GM23338 (cell line): ENCODE measurements at regions not wholly inside any gene's neighbourhood (a gene's known extent, or its start where the extent isn't known, plus 50 kb on each side); places are given as distances from the start of the nearest gene placed in this dataset.

Experiments used
- ATAC-seq: fragments of 200-7000 bp; cut with Tn5 transposase; 3 replicates; pipeline ENCODE4 v1.9.1; 2020
- DNase-seq: peaks from one replicate; pipeline ENCODE4 v3.0.0-alpha.2; 2015; ENCODE audit warnings: low spot score
- H2AFZ ChIP-seq: fragments of 200-600 bp; sonication (generic); 2 replicates; pipeline ENCODE4 v1.8.0; 2016; ENCODE audit warnings: antibody characterized with exemption, mild to moderate bottlenecking, moderate library complexity
- H3F3A ChIP-seq: fragments of 200-600 bp; sonication (generic); replicated peaks from 2 replicates; pipeline ENCODE4 v1.8.0; 2017; ENCODE audit warnings: antibody characterized with exemption, mixed run types, low read depth
- H3K27ac ChIP-seq: fragments of 200-600 bp; sonication (generic); 2 replicates; pipeline ENCODE4 v1.6.1; 2016; ENCODE audit warnings: low read depth
- H3K27me3 ChIP-seq: fragments of 200-600 bp; sonication (generic); 2 replicates; pipeline ENCODE4 v1.8.0; 2016; ENCODE audit warnings: mild to moderate bottlenecking, mixed run types, moderate library complexity; ENCODE audit not compliant: insufficient read depth
- H3K36me3 ChIP-seq: fragments of 200-600 bp; sonication (generic); 2 replicates; pipeline ENCODE4 v1.8.0; 2016; ENCODE audit warnings: mild to moderate bottlenecking; ENCODE audit not compliant: insufficient read depth
- H3K4me1 ChIP-seq: fragments of 200-600 bp; sonication (generic); 2 replicates; pipeline ENCODE4 v1.8.0; 2016; ENCODE audit warnings: mild to moderate bottlenecking, moderate library complexity; ENCODE audit not compliant: insufficient read depth
- H3K4me2 ChIP-seq: fragments of 200-600 bp; sonication (generic); 2 replicates; pipeline ENCODE4 v1.7.1; 2017; ENCODE audit warnings: mixed run types
- H3K4me3 ChIP-seq: fragments of 200-600 bp; sonication (generic); 2 replicates; pipeline ENCODE4 v1.6.1; 2016; ENCODE audit warnings: mixed run types
- H3K79me2 ChIP-seq: fragments of 200-600 bp; sonication (generic); replicated peaks from 2 replicates; pipeline ENCODE4 v1.8.0; 2017; ENCODE audit warnings: mild to moderate bottlenecking; ENCODE audit not compliant: insufficient read depth
- H3K9me2 ChIP-seq: fragments of 200-600 bp; sonication (generic); 2 replicates; pipeline ENCODE4 v1.8.0; 2017; ENCODE audit not compliant: insufficient read depth
- H4K20me1 ChIP-seq: fragments of 200-600 bp; sonication (generic); replicated peaks from 2 replicates; pipeline ENCODE4 v1.8.0; 2017; ENCODE audit warnings: mild to moderate bottlenecking; ENCODE audit not compliant: insufficient read depth
- H3K27ac Mint-ChIP-seq: 2 replicates; pipeline ENCODE4 v1.8.0; 2020; ENCODE audit warnings: inconsistent platforms, mild to moderate bottlenecking, moderate library complexity, mixed read lengths
- H3K27me3 Mint-ChIP-seq: 3 replicates; pipeline ENCODE4 v1.8.0; 2022; ENCODE audit warnings: low read depth, mild to moderate bottlenecking, moderate library complexity, mixed read lengths, inconsistent platforms; ENCODE audit not compliant: insufficient read depth, poor library complexity
- H3K36me3 Mint-ChIP-seq: 3 replicates; pipeline ENCODE4 v1.8.0; 2021; ENCODE audit warnings: low read depth, mild to moderate bottlenecking, inconsistent platforms, moderate library complexity, mixed read lengths
- H3K4me1 Mint-ChIP-seq: 3 replicates; pipeline ENCODE4 v1.8.0; 2020; ENCODE audit warnings: mild to moderate bottlenecking, inconsistent platforms, mixed read lengths
- H3K4me3 Mint-ChIP-seq: 3 replicates; pipeline ENCODE4 v1.8.0; 2021; ENCODE audit warnings: moderate library complexity, mild to moderate bottlenecking, inconsistent platforms, mixed read lengths
- H3K9me3 Mint-ChIP-seq: 3 replicates; pipeline ENCODE4 v1.8.0; 2020; ENCODE audit warnings: moderate library complexity, mild to moderate bottlenecking, inconsistent platforms, mixed read lengths
- CREB1 ChIP-seq: fragments of 250-450 bp; sonication (Bioruptor Pico); IDR thresholded peaks from 2 replicates; pipeline ENCODE4 v1.5.0; 2020; ENCODE audit warnings: low read depth, mild to moderate bottlenecking, moderate library complexity
- EZH2 ChIP-seq: fragments of 200-600 bp; sonication (generic); IDR thresholded peaks from one replicate; pipeline ENCODE4 v1.8.0; 2017; ENCODE audit warnings: antibody characterized with exemption, mild to moderate bottlenecking, low read depth; ENCODE audit not compliant: unreplicated experiment
- EZH2phosphoT487 ChIP-seq: fragments of 200-600 bp; sonication (generic); IDR thresholded peaks from one replicate; pipeline ENCODE4 v1.8.1; 2018; ENCODE audit warnings: antibody characterized with exemption; ENCODE audit not compliant: unreplicated experiment
- JUNB ChIP-seq: IDR thresholded peaks from one replicate; pipeline ENCODE4 v1.6.1; 2016; ENCODE audit warnings: antibody characterized with exemption; ENCODE audit not compliant: unreplicated experiment
- NANOG ChIP-seq: IDR thresholded peaks from 2 replicates; pipeline ENCODE4 v1.6.1; 2016; ENCODE audit warnings: antibody characterized with exemption, borderline replicate concordance
- POLR2AphosphoS5 ChIP-seq: IDR thresholded peaks from 2 replicates; pipeline ENCODE4 v1.6.1; 2016; ENCODE audit warnings: antibody characterized with exemption, low read depth
- STAT1 ChIP-seq: IDR thresholded peaks from one replicate; pipeline ENCODE4 v1.6.1; 2016; ENCODE audit warnings: antibody characterized with exemption; ENCODE audit not compliant: unreplicated experiment
- ZNF114 ChIP-seq: fragments of 250-450 bp; sonication (Bioruptor Pico); IDR thresholded peaks from 2 replicates; pipeline ENCODE4 v1.5.0; 2020; ENCODE audit warnings: mild to moderate bottlenecking, moderate library complexity
- ZNF331 ChIP-seq: fragments of 250-450 bp; sonication (Bioruptor Pico); IDR thresholded peaks from 2 replicates; pipeline ENCODE4 v1.5.0; 2020; ENCODE audit warnings: low read depth, mild to moderate bottlenecking, moderate library complexity
- TF ChIP-seq, protein P1 (sequence below): fragments of 250-450 bp; sonication (Bioruptor Pico); IDR thresholded peaks from 2 replicates; pipeline ENCODE4 v1.5.0; 2020; ENCODE audit warnings: mild to moderate bottlenecking, moderate library complexity
- TF ChIP-seq, protein P2 (sequence below), 2 experiments: fragments of 200-600 bp in 1 of 2; sonication (generic) in 1 of 2; conservative IDR thresholded peaks; 2 replicates each; pipeline versions ENCODE4 v1.5.1 to v1.6.1; 2016 to 2017; ENCODE audit warnings: antibody characterized with exemption in 2 of 2, low read depth in 2 of 2, mild to moderate bottlenecking in 2 of 2, moderate library complexity in 1 of 2
- TF ChIP-seq, protein P3 (sequence below): IDR thresholded peaks from 2 replicates; pipeline ENCODE4 v1.6.1; 2016; ENCODE audit warnings: antibody characterized with exemption
- TF ChIP-seq, protein P4 (sequence below): IDR thresholded peaks from one replicate; pipeline ENCODE4 v1.6.1; 2018; ENCODE audit warnings: antibody characterized with exemption; ENCODE audit not compliant: unreplicated experiment

DNA sequence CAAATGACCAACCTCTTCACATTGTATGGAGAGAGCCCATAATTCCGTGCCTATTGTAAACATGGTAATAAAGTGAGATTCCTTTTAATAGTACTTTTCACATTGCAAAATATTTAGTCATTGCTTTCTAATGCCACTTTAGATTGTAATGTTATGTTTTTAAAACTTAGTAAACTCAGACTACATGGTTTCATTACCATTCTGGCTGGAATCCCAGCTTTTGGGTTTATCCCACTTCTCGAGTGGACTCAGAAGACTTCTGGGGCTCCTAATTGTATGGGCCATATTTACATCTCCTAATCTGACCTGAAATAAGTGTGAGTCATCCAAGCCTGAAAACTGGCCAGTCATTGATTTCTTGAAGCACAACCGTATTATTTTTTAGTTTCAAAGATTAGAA lies 217.6 kb downstream of the CAAP1 start (continued):
- TF ChIP-seq, protein P1, sequence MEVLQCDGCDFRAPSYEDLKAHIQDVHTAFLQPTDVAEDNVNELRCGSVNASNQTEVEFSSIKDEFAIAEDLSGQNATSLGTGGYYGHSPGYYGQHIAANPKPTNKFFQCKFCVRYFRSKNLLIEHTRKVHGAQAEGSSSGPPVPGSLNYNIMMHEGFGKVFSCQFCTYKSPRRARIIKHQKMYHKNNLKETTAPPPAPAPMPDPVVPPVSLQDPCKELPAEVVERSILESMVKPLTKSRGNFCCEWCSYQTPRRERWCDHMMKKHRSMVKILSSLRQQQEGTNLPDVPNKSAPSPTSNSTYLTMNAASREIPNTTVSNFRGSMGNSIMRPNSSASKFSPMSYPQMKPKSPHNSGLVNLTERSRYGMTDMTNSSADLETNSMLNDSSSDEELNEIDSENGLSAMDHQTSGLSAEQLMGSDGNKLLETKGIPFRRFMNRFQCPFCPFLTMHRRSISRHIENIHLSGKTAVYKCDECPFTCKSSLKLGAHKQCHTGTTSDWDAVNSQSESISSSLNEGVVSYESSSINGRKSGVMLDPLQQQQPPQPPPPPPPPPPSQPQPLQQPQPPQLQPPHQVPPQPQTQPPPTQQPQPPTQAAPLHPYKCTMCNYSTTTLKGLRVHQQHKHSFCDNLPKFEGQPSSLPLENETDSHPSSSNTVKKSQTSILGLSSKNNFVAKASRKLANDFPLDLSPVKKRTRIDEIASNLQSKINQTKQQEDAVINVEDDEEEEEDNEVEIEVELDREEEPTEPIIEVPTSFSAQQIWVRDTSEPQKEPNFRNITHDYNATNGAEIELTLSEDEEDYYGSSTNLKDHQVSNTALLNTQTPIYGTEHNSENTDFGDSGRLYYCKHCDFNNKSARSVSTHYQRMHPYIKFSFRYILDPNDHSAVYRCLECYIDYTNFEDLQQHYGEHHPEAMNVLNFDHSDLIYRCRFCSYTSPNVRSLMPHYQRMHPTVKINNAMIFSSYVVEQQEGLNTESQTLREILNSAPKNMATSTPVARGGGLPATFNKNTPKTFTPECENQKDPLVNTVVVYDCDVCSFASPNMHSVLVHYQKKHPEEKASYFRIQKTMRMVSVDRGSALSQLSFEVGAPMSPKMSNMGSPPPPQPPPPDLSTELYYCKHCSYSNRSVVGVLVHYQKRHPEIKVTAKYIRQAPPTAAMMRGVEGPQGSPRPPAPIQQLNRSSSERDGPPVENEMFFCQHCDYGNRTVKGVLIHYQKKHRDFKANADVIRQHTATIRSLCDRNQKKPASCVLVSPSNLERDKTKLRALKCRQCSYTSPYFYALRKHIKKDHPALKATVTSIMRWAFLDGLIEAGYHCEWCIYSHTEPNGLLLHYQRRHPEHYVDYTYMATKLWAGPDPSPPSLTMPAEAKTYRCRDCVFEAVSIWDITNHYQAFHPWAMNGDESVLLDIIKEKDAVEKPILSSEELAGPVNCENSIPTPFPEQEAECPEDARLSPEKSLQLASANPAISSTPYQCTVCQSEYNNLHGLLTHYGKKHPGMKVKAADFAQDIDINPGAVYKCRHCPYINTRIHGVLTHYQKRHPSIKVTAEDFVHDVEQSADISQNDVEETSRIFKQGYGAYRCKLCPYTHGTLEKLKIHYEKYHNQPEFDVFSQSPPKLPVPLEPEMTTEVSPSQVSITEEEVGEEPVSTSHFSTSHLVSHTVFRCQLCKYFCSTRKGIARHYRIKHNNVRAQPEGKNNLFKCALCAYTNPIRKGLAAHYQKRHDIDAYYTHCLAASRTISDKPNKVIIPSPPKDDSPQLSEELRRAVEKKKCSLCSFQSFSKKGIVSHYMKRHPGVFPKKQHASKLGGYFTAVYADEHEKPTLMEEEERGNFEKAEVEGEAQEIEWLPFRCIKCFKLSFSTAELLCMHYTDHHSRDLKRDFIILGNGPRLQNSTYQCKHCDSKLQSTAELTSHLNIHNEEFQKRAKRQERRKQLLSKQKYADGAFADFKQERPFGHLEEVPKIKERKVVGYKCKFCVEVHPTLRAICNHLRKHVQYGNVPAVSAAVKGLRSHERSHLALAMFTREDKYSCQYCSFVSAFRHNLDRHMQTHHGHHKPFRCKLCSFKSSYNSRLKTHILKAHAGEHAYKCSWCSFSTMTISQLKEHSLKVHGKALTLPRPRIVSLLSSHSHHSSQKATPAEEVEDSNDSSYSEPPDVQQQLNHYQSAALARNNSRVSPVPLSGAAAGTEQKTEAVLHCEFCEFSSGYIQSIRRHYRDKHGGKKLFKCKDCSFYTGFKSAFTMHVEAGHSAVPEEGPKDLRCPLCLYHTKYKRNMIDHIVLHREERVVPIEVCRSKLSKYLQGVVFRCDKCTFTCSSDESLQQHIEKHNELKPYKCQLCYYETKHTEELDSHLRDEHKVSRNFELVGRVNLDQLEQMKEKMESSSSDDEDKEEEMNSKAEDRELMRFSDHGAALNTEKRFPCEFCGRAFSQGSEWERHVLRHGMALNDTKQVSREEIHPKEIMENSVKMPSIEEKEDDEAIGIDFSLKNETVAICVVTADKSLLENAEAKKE, result no peak
- TF ChIP-seq NANOG, result no peak

DNA sequence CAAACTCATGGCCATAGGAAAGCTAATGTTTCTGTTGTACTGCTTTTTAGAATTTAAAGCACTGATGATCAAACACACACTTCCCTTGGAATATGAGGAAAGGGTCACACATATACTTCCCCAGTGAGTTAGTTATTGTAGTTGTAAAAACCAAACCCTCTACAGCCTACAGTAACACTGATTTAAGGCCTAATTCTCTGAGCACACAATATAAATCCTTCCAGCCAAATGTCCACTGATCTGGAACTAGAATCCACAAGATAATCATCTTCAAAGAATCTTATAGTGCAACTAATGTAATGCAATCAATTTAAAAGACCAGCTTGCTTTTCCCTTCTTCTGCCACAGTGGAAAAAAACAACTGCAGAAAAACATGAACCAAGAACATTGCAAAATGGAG lies 219.3 kb downstream of the CAAP1 start:
- ATAC-seq (no peak), DNase-seq (no peak)
- no peaks in the 10 kb centered on the region for H3K27me3 Mint-ChIP-seq
- H3K4me2 ChIP-seq, result no peak overlapping the region
- H3K4me1 ChIP-seq, result peaks cover 9% of the 10 kb centered on the region; the same call in 1 of the 2 replicates
- H2AFZ ChIP-seq, result peak overlapping the region; percentile 6; the same call in 1 of the 2 replicates
- no peaks in the 10 kb centered on the region for H3F3A ChIP-seq
- no peaks in the 10 kb centered on the region for H3K79me2 ChIP-seq
- no peaks in the 10 kb centered on the region for H3K36me3 ChIP-seq
- H3K4me1 Mint-ChIP-seq, result peaks cover 18% of the 10 kb centered on the region
- H3K27ac ChIP-seq, result no peak overlapping the region
- no peaks in the 10 kb centered on the region for H3K9me3 Mint-ChIP-seq
- H3K27me3 ChIP-seq, result no peaks in the 10 kb centered on the region
- H4K20me1 ChIP-seq, result no peaks in the 10 kb centered on the region
- no peak overlapping the region for H3K4me3 ChIP-seq
- no peak overlapping the region for H3K4me3 Mint-ChIP-seq
- H3K9me2 ChIP-seq, result 0 out of 2 replicates have a peak, but pooled peaks cover 3% of the 10 kb centered on the region
- H3K36me3 Mint-ChIP-seq, result no peaks in the 10 kb centered on the region
- H3K27ac Mint-ChIP-seq, result no peak overlapping the region
- no peak for TF ChIP-seq POLR2AphosphoS5
- TF ChIP-seq EZH2, result no peak
- TF ChIP-seq STAT1, result no peak
- TF ChIP-seq JUNB, result no peak
- no peak for TF ChIP-seq NANOG
- TF ChIP-seq, protein P2, sequence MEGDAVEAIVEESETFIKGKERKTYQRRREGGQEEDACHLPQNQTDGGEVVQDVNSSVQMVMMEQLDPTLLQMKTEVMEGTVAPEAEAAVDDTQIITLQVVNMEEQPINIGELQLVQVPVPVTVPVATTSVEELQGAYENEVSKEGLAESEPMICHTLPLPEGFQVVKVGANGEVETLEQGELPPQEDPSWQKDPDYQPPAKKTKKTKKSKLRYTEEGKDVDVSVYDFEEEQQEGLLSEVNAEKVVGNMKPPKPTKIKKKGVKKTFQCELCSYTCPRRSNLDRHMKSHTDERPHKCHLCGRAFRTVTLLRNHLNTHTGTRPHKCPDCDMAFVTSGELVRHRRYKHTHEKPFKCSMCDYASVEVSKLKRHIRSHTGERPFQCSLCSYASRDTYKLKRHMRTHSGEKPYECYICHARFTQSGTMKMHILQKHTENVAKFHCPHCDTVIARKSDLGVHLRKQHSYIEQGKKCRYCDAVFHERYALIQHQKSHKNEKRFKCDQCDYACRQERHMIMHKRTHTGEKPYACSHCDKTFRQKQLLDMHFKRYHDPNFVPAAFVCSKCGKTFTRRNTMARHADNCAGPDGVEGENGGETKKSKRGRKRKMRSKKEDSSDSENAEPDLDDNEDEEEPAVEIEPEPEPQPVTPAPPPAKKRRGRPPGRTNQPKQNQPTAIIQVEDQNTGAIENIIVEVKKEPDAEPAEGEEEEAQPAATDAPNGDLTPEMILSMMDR (conservative IDR thresholded peaks at IDR 0.05; ENCODE audit: low read depth in 2 of 2), result no peak
- TF ChIP-seq EZH2phosphoT487, result no peak
- no peak for TF ChIP-seq ZNF331 (CRISPR knock-in tag)
- TF ChIP-seq, protein P3, sequence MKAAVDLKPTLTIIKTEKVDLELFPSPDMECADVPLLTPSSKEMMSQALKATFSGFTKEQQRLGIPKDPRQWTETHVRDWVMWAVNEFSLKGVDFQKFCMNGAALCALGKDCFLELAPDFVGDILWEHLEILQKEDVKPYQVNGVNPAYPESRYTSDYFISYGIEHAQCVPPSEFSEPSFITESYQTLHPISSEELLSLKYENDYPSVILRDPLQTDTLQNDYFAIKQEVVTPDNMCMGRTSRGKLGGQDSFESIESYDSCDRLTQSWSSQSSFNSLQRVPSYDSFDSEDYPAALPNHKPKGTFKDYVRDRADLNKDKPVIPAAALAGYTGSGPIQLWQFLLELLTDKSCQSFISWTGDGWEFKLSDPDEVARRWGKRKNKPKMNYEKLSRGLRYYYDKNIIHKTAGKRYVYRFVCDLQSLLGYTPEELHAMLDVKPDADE, result no peak
- TF ChIP-seq CREB1 (CRISPR knock-in tag), result no peak
- no peak for TF ChIP-seq ZNF114 (CRISPR knock-in tag)
- TF ChIP-seq, protein P4, sequence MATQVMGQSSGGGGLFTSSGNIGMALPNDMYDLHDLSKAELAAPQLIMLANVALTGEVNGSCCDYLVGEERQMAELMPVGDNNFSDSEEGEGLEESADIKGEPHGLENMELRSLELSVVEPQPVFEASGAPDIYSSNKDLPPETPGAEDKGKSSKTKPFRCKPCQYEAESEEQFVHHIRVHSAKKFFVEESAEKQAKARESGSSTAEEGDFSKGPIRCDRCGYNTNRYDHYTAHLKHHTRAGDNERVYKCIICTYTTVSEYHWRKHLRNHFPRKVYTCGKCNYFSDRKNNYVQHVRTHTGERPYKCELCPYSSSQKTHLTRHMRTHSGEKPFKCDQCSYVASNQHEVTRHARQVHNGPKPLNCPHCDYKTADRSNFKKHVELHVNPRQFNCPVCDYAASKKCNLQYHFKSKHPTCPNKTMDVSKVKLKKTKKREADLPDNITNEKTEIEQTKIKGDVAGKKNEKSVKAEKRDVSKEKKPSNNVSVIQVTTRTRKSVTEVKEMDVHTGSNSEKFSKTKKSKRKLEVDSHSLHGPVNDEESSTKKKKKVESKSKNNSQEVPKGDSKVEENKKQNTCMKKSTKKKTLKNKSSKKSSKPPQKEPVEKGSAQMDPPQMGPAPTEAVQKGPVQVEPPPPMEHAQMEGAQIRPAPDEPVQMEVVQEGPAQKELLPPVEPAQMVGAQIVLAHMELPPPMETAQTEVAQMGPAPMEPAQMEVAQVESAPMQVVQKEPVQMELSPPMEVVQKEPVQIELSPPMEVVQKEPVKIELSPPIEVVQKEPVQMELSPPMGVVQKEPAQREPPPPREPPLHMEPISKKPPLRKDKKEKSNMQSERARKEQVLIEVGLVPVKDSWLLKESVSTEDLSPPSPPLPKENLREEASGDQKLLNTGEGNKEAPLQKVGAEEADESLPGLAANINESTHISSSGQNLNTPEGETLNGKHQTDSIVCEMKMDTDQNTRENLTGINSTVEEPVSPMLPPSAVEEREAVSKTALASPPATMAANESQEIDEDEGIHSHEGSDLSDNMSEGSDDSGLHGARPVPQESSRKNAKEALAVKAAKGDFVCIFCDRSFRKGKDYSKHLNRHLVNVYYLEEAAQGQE, result no peak
